Amniotic stem cell (primary cell): ENCODE measurements at regions not wholly inside any gene's neighbourhood (a gene's known extent, or its start where the extent isn't known, plus 50 kb on each side); places are given as distances from the start of the nearest gene placed in this dataset.

Source experiments
- DNase-seq: peaks from one replicate; lab custom pipeline; 2025; lab: John Stamatoyannopoulos, UW

GRCh38 chr14:21735200-21735599 lies 61.6 kb upstream of the OR4E1 start:
- DNase-seq = no peak

DNA sequence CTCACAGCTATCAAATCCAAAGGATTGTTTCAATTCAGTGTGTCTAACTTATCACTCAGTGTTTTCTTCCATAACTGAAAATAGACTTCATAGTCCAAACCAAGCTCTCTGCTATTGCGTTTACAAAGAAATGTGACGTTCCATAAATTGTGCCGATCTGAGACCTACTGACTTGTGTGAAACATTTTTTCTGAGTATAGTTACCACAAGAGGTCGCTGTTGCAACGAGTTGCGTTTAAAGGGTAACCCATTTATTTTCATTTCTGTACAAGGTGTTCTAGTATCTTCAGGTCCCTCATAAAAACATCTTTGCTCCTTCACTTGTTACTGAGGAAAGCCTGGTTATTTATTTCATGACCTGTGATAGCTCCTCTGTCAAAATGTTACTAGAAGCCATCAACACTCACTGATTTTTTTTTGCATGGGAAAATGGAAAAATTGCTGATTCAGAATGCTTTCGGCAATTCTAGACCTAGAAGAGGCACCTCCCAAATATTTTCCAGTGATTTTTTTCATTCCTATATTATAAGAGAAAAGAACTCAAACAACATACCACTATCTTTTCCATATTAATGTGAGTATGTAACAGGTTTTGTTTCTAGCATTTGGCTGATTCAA lies 60.9 kb upstream of the OR4E1 start:
- DNase-seq = no peak

- no peak for DNase-seq
Measured at GRCh38 chr14:21729703-21730233, 56.1 kb upstream of the OR4E1 start.

GRCh38 chr14:21725250-21725649 lies 51.6 kb upstream of the OR4E1 start:
- no peak for DNase-seq

- DNase-seq = no peak
Measured at GRCh38 chr14:21724090-21724973, 50.7 kb upstream of the OR4E1 start.

- no peak for DNase-seq
Measured at GRCh38 chr14:21723431-21724045, 49.9 kb upstream of the OR4E1 start.
